Mesothelial cell of epicardium (in vitro differentiated cells): ENCODE measurements at regions not wholly inside any gene's neighbourhood (a gene's known extent, or its start where the extent isn't known, plus 50 kb on each side); places are given as distances from the start of the nearest gene placed in this dataset.

ENCODE experiments used
- DNase-seq, 2 experiments: peaks; one replicate each; pipeline ENCODE4 v3.0.0; 2021; ENCODE audit warnings: low spot score in 2 of 2; ENCODE audit not compliant: unreplicated experiment in 2 of 2
- H3K27ac Mint-ChIP-seq: 2 replicates; pipeline ENCODE4 v1.8.0; 2021; ENCODE audit warnings: mixed read lengths
- H3K27me3 Mint-ChIP-seq: 2 replicates; pipeline ENCODE4 v1.8.0; 2021; ENCODE audit warnings: low read depth, mixed read lengths
- H3K36me3 Mint-ChIP-seq: 2 replicates; pipeline ENCODE4 v1.8.0; 2021; ENCODE audit warnings: mixed read lengths
- H3K4me1 Mint-ChIP-seq: 2 replicates; pipeline ENCODE4 v1.8.0; 2021; ENCODE audit warnings: mixed read lengths
- H3K4me3 Mint-ChIP-seq: 2 replicates; pipeline ENCODE4 v1.8.0; 2021; ENCODE audit warnings: mild to moderate bottlenecking, moderate library complexity, mixed read lengths
- H3K9me3 Mint-ChIP-seq: 2 replicates; pipeline ENCODE4 v1.8.0; 2021; ENCODE audit warnings: mixed read lengths
- TF ChIP-seq, protein P1 (sequence below): fragments of 200-600 bp; sonication (generic); IDR thresholded peaks from one replicate; pipeline ENCODE4 v1.5.0; 2021; ENCODE audit warnings: antibody characterized with exemption; ENCODE audit not compliant: unreplicated experiment

DNA sequence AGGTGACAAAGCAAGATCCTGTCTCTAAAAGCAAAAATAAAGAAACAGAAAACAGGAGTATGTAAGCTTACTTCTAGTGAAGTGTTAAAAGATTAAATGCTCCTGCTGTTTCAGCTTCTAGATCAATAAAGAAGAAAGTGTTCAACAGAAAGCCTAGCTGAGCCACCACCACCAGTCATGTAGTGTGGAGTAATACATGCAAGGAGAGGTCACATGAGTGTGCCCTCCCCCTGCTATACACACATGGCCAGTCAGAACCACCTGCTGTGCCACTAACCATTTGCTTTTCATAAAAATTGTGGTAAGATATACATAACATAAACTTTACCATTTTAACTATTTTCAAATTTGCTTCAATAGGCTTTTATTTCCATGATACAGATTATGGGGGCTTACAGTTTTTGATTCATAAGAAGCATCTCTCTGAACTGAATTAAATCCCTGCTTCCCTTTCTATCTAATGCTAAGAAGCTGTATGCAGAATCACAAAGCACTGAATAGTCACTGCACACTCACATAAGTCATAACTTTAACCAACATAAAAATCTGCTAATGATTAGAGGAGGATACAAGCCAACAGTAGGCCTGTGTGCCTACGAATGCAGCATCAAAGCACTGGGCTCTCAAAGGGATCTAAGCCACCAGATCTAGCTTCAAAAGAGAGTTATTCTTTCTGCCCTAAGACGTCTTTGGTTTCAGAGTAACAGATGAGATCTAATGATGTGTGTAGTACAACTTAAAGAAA, 515.5 kb downstream of the C12orf50 start:
- Mint-ChIP-seq H3K36me3 (no peaks in the 10 kb centered on the region), H3K4me1 (peaks cover 21% of the 10 kb centered on the region), H3K27me3 (no peaks in the 10 kb centered on the region), H3K4me3 (no peak overlapping the region), H3K27ac (no peak overlapping the region), H3K9me3 (peaks cover 4% of the 10 kb centered on the region)
- no peak for DNase-seq
- TF ChIP-seq, protein P1, sequence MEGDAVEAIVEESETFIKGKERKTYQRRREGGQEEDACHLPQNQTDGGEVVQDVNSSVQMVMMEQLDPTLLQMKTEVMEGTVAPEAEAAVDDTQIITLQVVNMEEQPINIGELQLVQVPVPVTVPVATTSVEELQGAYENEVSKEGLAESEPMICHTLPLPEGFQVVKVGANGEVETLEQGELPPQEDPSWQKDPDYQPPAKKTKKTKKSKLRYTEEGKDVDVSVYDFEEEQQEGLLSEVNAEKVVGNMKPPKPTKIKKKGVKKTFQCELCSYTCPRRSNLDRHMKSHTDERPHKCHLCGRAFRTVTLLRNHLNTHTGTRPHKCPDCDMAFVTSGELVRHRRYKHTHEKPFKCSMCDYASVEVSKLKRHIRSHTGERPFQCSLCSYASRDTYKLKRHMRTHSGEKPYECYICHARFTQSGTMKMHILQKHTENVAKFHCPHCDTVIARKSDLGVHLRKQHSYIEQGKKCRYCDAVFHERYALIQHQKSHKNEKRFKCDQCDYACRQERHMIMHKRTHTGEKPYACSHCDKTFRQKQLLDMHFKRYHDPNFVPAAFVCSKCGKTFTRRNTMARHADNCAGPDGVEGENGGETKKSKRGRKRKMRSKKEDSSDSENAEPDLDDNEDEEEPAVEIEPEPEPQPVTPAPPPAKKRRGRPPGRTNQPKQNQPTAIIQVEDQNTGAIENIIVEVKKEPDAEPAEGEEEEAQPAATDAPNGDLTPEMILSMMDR: no peak

- Mint-ChIP-seq H3K4me3 (no peak overlapping the region), H3K27me3 (no peaks in the 10 kb centered on the region), H3K36me3 (no peaks in the 10 kb centered on the region), H3K4me1 (peaks cover 17% of the 10 kb centered on the region), H3K9me3 (peaks cover 11% of the 10 kb centered on the region), H3K27ac (peak overlapping the region; percentile 34)
- TF ChIP-seq, protein P1: no peak
- DNase-seq: no peak
These were observed 517.8 kb downstream of the C12orf50 start for GRCh38 chr12:87511371-87511770.

DNA sequence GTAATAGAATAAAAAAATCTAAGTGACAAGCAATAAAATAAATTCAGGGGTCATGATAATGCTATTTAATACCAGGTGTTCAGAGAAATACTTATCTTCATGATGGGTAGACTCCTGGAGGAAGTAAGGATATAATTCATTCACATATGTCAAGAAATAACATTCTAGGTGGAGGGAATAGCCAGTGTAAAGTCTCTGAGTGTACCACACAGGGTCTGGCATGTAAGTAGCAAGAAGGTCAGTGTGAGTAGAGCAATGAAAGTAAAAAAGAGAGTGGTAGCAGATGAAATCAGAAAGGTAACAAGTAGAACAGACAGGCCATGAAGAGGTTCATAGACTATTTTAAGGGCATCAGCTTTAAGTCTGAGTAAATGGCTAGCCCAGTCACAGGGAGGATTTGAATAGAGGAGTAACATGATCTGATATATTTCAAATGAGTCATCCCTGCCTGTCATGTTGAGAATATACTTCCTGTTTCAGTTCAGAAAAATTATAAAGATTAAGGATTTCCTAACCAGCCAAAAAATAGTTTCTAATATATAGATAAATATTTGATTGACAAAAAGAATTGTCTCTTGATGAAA, 519.9 kb downstream of the C12orf50 start:
- Mint-ChIP-seq H3K4me3 (no peak overlapping the region), H3K9me3 (peaks cover 11% of the 10 kb centered on the region), H3K4me1 (peaks cover 17% of the 10 kb centered on the region), H3K27me3 (no peaks in the 10 kb centered on the region), H3K27ac (peak overlapping the region; percentile 8), H3K36me3 (no peaks in the 10 kb centered on the region)
- TF ChIP-seq, protein P1: no peak
- no peak for DNase-seq

GRCh38 chr12:87491598-87491997, 537.6 kb downstream of the C12orf50 start:
- H3K9me3 Mint-ChIP-seq: peaks cover 9% of the 10 kb centered on the region
- H3K4me1 Mint-ChIP-seq: peaks cover 4% of the 10 kb centered on the region
- H3K27ac Mint-ChIP-seq: no peak overlapping the region
- H3K27me3 Mint-ChIP-seq: no peaks in the 10 kb centered on the region
- TF ChIP-seq, protein P1: no peak
- H3K4me3 Mint-ChIP-seq: no peak overlapping the region
- H3K36me3 Mint-ChIP-seq: peaks cover 1% of the 10 kb centered on the region
- DNase-seq: no peak

DNA sequence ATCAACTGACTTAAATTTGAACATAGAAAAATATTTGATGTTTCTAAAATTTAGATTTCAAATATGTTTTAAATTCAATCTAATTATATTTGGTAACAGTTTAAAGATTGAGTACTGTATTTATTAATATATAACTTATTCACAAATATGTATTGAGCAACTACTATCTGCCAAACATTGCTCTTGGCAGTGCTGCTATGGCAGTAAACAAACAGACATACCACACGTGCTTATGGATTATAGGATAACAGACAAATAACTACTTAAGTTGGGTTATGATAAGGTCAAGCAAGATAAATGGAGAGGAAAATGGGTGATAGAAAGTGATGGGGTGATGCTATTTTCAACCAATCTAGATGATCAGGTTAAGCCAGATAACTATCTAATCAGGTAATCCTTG, 538.1 kb downstream of the C12orf50 start:
- H3K4me1 Mint-ChIP-seq: peaks cover 4% of the 10 kb centered on the region
- peaks cover 9% of the 10 kb centered on the region for H3K9me3 Mint-ChIP-seq
- no peak for DNase-seq
- H3K27ac Mint-ChIP-seq: no peak overlapping the region
- H3K27me3 Mint-ChIP-seq: no peaks in the 10 kb centered on the region
- H3K4me3 Mint-ChIP-seq: no peak overlapping the region
- TF ChIP-seq, protein P1: no peak
- peaks cover 1% of the 10 kb centered on the region for H3K36me3 Mint-ChIP-seq
